Psoas muscle (tissue), 7 donors: ENCODE measurements at regions not wholly inside any gene's neighbourhood (a gene's known extent, or its start where the extent isn't known, plus 50 kb on each side); places are given as distances from the start of the nearest gene placed in this dataset.

Source experiments
- ATAC-seq, 4 donors: fragments of 200-7000 bp; cut with Tn5 transposase; one replicate each; pipeline ENCODE4 v1.9.1; 2020; ENCODE audit warnings: moderate library complexity in 3 of 4, mild to moderate bottlenecking in 2 of 4
- DNase-seq, 2 donors: peaks; one replicate each; pipeline ENCODE4 v3.0.0-alpha.2; 2020
- H3K27ac ChIP-seq: fragments of 200-600 bp; one replicate; pipeline ENCODE4 v1.8.0; 2022
- H3K27me3 ChIP-seq, 3 donors: fragments of 200-600 bp in 1 of 3; one replicate each; pipeline versions ENCODE4 v1.6.1 to v1.8.0; 2013 to 2022; ENCODE audit warnings: low read length in 2 of 3, mild to moderate bottlenecking in 2 of 3, moderate library complexity in 1 of 3; ENCODE audit not compliant: insufficient read depth in 3 of 3
- H3K36me3 ChIP-seq, 2 donors: fragments of 200-600 bp in 1 of 2; one replicate each; pipeline versions ENCODE4 v1.6.1 to v1.8.0; 2013 to 2022; ENCODE audit warnings: low read depth in 1 of 2, mild to moderate bottlenecking in 1 of 2, moderate library complexity in 1 of 2; ENCODE audit not compliant: insufficient read depth in 1 of 2
- H3K4me1 ChIP-seq: fragments of 200-600 bp; one replicate; pipeline ENCODE4 v1.8.0; 2022
- H3K4me3 ChIP-seq: fragments of 200-600 bp; one replicate; pipeline ENCODE4 v1.8.0; 2022; ENCODE audit warnings: mild to moderate bottlenecking
- H3K9me3 ChIP-seq: fragments of 200-600 bp; one replicate; pipeline ENCODE4 v1.8.0; 2022
- CTCF ChIP-seq: fragments of 200-600 bp; IDR thresholded peaks from one replicate; pipeline ENCODE4 v1.8.0; 2022; ENCODE audit warnings: antibody characterized with exemption
- WGBS, 3 donors: extraction: QIAGEN DNeasy Blood & Tissue Kit; methylation state at CpG; one replicate each; pipeline versions ENCODE4 v1.1.6 to v1.1.7; 2013; 5-methylcytosine and 5-hydroxymethylcytosine counted together
- intact Hi-C, 2 donors: fragments of 100-400 bp; cut with DNase I; formaldehyde crosslinking; loops; one replicate each; pipeline versions ENCODE4 v1.11.0 to v1.14.2; 2022
- donor health status: healthy with polysubstance abuse.
- donor health status: DM: no; HTN: no; CAD: no; lungs with moderate emphysema.
- donor health status: Bipolar disorder and iron deficiency.
- donor health status: healthy.
- donor health status: DM: yes; HTN: yes; CAD: no.
- donor health status: DM: no; HTN: no; CAD: no.
- donor health status: DM: yes; HTN: yes; CAD: no.

- intact Hi-C loops, result no loop called here
- Histone ChIP-seq H3K27me3 (no peaks in the 10 kb centered on the region), H3K36me3 (no peaks in the 10 kb centered on the region), H3K9me3 (no peaks in the 10 kb centered on the region), H3K4me1 (no peaks in the 10 kb centered on the region), H3K27ac (no peak overlapping the region), H3K4me3 (no peak overlapping the region)
- DNase-seq, result no peak
- ATAC-seq, result no peak
- 77 to 84% (median 78%) methylated on average over 3 of the region's 3 CpGs for WGBS, 3 donors
- no peak for TF ChIP-seq CTCF
These were observed 387.8 kb downstream of the DCAF12L2 start for GRCh38 chrX:125778261-125778660.

DNA sequence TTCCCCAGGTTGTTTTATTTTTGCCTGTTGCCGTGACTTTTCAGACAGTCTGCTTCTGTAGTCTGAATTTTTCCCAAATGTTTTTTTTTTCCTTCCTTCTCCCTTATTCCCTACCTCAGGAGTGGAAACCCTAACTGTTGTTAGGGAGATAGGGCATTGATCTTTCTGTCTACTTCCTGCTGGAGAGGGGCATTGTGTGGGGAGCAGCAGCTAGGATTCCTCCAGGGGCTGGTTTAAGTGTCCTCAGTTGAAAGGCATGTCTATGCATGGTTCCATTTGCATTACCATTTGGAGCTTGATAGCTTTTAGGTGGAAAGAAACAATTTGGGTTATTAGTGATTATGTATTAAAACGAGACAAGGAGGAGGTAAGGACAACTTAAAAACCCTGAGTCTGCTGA, 383.9 kb downstream of the DCAF12L2 start:
- Histone ChIP-seq H3K4me1 (no peaks in the 10 kb centered on the region), H3K9me3 (no peaks in the 10 kb centered on the region), H3K27me3 (no peaks in the 10 kb centered on the region), H3K27ac (no peak overlapping the region), H3K36me3 (no peaks in the 10 kb centered on the region), H3K4me3 (no peak overlapping the region)
- whole genome bisulfite sequencing, 3 donors, result 55 to 58% (median 57%) methylated on average over 2 of the region's 2 CpGs
- TF ChIP-seq CTCF, result no peak
- intact Hi-C loops, result no loop called here
- ATAC-seq (no peak), DNase-seq (no peak)

DNA sequence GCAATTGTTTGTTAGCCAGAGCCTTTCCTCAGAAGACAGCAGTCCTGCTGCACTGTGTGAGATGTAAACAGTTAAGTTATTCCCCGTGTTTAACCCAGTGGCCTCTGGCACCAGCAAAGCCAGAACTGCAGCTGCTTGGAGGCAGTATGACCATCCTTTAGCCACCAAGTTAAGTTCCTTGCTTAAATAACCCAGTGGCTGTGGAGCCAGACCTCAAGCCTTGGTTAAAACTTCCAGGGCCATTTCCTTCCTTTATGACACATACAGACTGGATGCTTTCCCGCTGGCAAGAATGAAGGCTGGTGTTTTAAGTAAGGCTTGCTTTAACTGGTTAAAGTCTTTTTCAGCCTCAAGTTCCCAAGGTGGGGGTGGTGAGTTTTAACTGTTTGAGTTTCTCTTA, 379.8 kb downstream of the DCAF12L2 start:
- Histone ChIP-seq H3K36me3 (no peaks in the 10 kb centered on the region), H3K9me3 (no peaks in the 10 kb centered on the region), H3K4me1 (no peaks in the 10 kb centered on the region), H3K4me3 (no peak overlapping the region), H3K27ac (no peak overlapping the region), H3K27me3 (no peaks in the 10 kb centered on the region)
- TF ChIP-seq CTCF, result no peak
- DNase-seq (no peak), ATAC-seq (no peak)
- WGBS, 3 donors, result 5 to 21% (median 5%) methylated on average over 2 of the region's 2 CpGs
- intact Hi-C loops, result no loop called here

- ATAC-seq, result no peak
- no peaks in the 10 kb centered on the region for H3K9me3 ChIP-seq
- 60 to 77% (median 63%) methylated on average over 4 of the region's 4 CpGs for WGBS, 3 donors
- H3K36me3 ChIP-seq, result no peaks in the 10 kb centered on the region
- no peaks in the 10 kb centered on the region for H3K4me1 ChIP-seq
- H3K27me3 ChIP-seq, result no peaks in the 10 kb centered on the region
- intact Hi-C loops, result no loop called here
- no peak for TF ChIP-seq CTCF
- no peak for DNase-seq
- H3K27ac ChIP-seq, result no peak overlapping the region
- no peak overlapping the region for H3K4me3 ChIP-seq
These were observed 374.3 kb downstream of the DCAF12L2 start for GRCh38 chrX:125791787-125792186.

GRCh38 chrX:125810856-125811255, 355.2 kb downstream of the DCAF12L2 start:
- Histone ChIP-seq H3K27me3 (no peaks in the 10 kb centered on the region), H3K4me1 (no peaks in the 10 kb centered on the region), H3K27ac (no peak overlapping the region), H3K4me3 (no peak overlapping the region), H3K36me3 (no peaks in the 10 kb centered on the region), H3K9me3 (no peaks in the 10 kb centered on the region)
- TF ChIP-seq CTCF, result no peak
- WGBS, 3 donors, result 64 to 88% (median 85%) methylated on average over 4 of the region's 4 CpGs
- no peak for ATAC-seq
- intact Hi-C loops, result no loop called here
- DNase-seq, result no peak
